Gastrocnemius medialis (tissue), 4 donors: ENCODE measurements at regions not wholly inside any gene's neighbourhood (a gene's known extent, or its start where the extent isn't known, plus 50 kb on each side); places are given as distances from the start of the nearest gene placed in this dataset.

Experiments
- CTCF ChIP-seq, 5 experiments: fragments of 450-650 bp in 3 of 5; fragments of 200-600 bp in 2 of 5; sonication (generic) in 2 of 5; IDR thresholded peaks in 4 of 5; conservative IDR thresholded peaks in 1 of 5; 1 replicate in 4 of 5; 2 replicates in 1 of 5; pipeline ENCODE4 v1.5.1; 2016 to 2019; ENCODE audit warnings: antibody characterized with exemption in 5 of 5, mild to moderate bottlenecking in 3 of 5, moderate library complexity in 3 of 5
- POLR2A ChIP-seq, 2 donors: fragments of 450-650 bp; IDR thresholded peaks; one replicate each; pipeline ENCODE4 v1.6.1; 2017; ENCODE audit warnings: antibody characterized with exemption in 2 of 2, mild to moderate bottlenecking in 2 of 2, moderate library complexity in 2 of 2

- TF ChIP-seq CTCF (IDR thresholded peaks at IDR 0.05 in 4 of 5, conservative IDR thresholded peaks at IDR 0.05 in 1 of 5) (no peak), POLR2A (IDR thresholded peaks at IDR 0.05) (no peak)
These were observed 472.9 kb downstream of the DIPK2A start for GRCh38 chr3:144444546-144444945.
